Hippocampal formation (tissue), 2 donors: ENCODE measurements at regions not wholly inside any gene's neighbourhood (a gene's known extent, or its start where the extent isn't known, plus 50 kb on each side); places are given as distances from the start of the nearest gene placed in this dataset.
"Not testable (repeated sequence)": the region's sequence is repeated elsewhere in the genome, so short reads cannot be mapped to it uniquely, and the experiment has no call there.

Source experiments
- DNase-seq, 2 donors: peaks; one replicate each; lab custom pipeline; 2025; lab: John Stamatoyannopoulos, UW

DNA sequence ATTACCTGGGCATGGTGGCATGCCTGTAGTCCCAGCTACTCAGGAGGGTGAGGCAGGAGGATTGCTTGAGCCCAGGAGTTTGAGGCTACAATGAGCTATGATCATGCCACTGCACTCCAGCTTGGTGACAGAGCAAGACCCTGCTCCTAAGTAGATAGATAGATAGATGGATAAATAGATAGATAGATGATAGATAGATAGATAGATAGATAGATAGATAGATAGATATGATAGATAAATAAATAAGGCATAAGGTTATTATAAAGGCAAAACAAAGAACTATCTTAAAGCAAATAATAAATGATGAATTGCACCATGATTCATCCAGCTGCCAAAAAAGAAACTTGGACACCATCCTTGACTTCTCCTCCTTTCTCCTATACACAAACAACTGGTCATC, 82.0 kb upstream of the DLX6 start:
- DNase-seq: not testable (repeated sequence)

DNA sequence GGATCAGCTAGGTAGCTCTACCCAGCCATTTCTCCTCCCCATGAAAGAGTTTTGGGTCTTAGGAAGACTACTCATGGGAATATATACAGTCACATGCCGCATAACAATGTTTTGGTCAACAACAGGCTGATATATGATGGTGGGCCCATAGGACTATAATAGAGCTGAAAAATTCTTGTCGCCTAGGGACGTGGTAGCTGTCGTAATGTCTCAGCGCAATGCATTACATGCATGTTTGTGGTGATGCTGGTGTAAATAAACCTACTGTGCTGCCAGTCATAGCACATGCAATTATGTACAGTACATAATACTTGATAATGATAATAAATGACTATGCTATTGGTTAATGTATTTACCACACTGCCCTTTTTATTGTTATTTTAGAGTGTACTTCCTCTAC, 78.2 kb upstream of the DLX6 start:
- DNase-seq: no peak

DNA sequence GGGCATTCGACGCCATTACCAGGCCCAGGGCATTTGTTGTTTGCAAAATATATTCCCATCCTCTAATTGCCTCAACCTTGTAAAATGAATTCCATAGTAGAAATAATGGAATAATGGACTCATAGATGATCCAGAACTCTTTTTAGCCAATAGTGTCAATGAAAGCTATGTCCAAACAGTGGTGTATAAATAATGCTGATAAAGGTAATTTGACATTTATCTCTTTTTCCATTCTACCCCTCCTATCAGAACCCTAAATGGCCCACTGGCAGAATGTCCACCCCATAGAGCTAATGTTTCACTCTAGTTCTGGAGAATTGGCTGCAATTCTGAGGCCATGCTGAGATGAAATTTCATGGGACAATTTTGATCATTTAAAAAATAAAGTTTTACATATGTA, 76.4 kb upstream of the DLX6 start:
- no peak for DNase-seq

DNA sequence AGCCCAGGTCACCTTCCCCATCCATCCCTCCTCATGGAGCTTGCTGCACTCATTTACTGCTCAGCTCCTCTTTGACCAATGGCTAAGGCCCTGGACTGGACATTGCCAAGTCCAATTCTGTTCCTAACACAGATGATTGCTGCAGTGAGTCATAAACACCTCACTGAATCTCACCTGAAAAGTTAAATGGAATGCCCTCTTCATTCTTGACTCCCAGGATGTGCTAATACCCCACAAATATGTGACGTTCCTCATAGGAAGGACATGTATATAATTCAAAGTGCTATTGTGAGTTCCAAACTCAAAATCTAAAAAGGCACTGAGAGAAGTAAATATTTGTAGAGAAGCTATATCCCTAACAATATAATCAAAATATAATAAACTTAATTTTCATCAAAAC, 73.5 kb upstream of the DLX6 start:
- no peak for DNase-seq

DNA sequence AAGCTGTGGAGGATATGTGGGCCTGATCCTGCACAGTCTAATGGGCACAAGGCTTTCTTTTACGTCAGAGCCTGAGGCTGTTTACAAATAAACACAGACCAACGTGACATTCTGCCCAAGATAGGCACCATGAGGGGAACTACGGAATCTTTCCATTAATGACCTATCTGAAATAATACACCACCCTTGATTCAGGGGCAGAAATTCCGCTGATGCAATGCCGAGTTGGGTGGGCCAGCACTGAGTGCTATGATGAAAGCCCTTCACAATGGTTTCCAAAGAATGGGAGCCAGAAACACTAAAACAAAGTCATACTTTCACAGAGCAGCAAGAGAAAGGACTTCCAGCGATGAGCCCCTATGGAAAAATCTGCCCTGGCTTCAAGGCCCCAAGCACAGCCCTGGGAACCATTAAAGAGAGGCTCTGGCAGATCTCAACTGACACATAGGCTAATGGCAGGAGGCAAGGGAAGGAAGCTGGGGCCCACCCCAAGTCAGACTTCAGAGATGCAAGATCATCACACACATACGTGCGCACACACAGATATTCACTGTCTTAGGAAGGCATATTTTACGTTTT, 72.2 kb upstream of the DLX6 start:
- DNase-seq: no peak

DNA sequence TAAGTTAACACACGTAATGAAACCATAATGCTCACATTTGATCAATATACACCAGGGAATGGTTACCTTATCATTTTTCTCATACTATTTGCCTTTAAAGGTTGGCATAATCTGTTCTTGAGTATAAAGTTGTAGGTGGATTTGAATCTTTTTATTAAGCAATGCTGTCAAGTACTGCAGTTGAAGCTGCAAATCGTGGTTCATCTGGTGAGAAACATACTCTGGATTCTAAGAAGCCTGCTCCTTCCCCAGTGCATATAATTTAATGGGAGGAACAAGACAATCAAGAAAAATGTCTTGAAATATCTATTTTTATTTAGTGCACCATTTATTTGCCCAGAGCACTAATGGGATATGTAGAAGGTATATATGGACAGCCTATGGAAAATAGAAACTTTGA, 68.7 kb upstream of the DLX6 start:
- no peak for DNase-seq

DNA sequence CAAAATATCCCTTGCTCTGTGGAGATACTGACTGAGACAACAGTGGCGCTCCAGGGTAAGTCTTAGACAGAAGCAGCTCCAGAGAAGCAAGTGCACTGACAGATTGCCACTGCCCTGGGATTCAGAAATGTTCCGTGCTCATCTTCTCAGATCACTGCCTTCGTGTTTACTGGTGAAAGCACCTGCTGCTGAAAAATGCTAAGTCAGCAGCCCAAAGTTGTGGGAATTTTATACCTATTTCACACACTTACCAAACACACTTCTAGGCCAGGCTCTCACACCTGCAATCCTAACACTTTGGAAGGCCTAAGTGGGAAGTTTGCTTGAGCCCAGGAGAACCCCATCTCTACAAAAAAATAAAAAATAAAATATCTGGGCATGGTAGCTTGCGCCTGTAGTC, 63.2 kb upstream of the DLX6 start:
- DNase-seq: no peak

DNA sequence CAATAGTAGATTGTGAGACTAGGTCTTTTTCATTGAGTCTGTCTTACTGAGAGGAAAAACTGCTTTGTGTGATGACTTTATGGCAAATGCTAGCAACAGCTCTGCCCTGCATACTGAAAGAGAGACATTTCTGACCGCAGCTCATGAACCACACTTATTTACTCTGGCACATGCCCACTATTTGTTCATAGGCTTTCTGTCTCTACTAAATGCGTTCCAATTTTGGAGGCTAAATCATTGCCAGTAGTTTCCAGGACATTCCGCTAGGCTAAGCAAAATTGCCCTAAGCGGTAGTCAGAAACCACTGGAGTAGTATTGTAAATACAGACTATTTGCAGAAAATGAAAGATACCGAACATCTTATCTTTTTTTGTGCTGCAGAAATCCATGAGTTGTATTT, 55.6 kb upstream of the DLX6 start:
- DNase-seq: no peak

DNA sequence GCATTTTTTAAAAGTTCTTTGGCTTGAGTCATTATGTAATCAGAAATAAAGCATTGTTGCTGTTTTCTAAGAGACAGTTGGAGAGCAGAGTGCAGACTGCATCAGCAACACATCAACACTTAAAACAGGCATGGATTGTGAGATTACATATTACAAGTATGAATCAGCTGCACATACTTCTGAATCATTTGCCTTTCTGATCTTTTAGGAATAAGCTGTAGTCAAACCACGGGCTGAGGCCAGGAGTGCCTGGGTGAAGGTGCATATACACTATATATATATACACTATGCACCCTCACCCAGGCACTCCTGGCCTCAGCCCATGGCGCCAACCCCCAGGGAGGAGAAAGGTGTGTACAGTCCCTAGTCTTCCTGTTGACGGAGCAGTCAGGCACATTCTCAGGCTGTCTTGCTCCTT, 52.4 kb upstream of the DLX6 start:
- DNase-seq: no peak

DNA sequence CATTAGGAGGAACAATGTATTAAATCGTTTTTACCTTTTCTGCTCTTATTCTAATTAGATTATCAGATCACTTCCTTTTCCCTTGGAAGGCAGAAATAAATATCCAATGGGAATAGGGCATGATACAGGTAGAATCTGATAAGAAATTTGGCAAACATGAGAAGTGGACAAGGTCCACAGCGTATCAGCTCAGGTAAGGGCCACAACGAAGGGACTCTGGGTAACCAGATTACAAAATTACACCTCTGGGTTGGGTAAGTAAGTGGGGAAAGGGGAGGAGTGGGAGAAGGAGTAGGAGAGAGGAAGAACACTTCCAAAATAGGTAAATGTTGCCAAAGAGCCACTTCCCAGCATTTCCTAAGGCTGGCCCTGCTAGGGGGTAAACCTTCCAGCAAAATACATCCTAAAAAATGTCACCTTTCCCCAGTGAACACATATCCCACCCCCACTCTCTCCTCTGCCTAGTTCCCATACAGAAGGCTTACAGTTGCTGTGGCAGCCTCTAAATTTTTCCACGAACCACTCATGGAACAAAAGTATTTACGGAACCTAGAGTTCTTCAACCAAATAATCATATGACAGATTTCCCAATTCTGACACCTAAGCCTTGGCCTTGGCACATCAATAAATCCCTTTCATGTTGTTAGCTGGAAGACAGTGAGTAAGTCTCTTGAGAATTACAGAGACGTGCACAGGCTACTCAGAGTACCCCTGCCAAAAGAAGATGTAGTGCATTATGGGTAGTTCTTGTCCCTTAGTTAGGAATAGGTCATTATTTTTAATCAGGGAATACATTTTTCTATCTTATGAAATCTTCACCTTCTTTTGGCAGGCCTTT, 51.5 kb upstream of the DLX6 start:
- DNase-seq: no peak
